ENCODE measurements at regions not wholly inside any gene's neighbourhood (a gene's known extent, or its start where the extent isn't known, plus 50 kb on each side); places are given as distances from the start of the nearest gene placed in this dataset.

DNA sequence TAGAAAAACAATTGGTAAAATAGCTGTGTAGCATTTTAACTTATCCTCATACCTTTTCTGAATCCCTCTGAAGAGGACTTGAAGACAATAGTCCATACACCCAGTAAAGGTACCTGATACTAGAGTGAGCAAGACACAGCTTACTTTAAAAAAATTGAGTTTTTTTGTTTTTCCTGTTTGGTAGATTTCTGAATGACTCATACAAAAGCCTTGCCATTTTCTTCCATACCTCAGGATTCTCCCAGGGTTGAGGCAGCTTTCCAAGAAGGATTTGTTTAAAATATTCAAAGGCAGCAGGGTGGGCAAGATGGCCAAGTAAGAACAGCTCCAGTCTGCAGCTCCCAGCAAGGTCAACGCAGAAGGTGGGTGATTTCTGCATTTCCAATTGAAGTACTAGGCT lies 551.0 kb upstream of the LRATD1 start:
- TF ChIP-seq NFIC (IDR thresholded peaks at IDR 0.05) = no peak
- TF ChIP-seq, protein P1, sequence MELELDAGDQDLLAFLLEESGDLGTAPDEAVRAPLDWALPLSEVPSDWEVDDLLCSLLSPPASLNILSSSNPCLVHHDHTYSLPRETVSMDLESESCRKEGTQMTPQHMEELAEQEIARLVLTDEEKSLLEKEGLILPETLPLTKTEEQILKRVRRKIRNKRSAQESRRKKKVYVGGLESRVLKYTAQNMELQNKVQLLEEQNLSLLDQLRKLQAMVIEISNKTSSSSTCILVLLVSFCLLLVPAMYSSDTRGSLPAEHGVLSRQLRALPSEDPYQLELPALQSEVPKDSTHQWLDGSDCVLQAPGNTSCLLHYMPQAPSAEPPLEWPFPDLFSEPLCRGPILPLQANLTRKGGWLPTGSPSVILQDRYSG (tag; conservative IDR thresholded peaks at IDR 0.05; ENCODE audit: low read depth) = no peak
